Karpas-422 (cell line): ENCODE measurements at regions not wholly inside any gene's neighbourhood (a gene's known extent, or its start where the extent isn't known, plus 50 kb on each side); places are given as distances from the start of the nearest gene placed in this dataset.
"Not testable (repeated sequence)": the region's sequence is repeated elsewhere in the genome, so short reads cannot be mapped to it uniquely, and the experiment has no call there.

Experiments used
- DNase-seq: peaks from one replicate; pipeline ENCODE4 v3.0.0-alpha.2; 2015
- H2AFZ ChIP-seq: fragments of 200-600 bp; sonication (generic); 2 replicates; pipeline ENCODE4 v1.6.1; 2014; ENCODE audit warnings: antibody characterized with exemption, low read length, mixed read lengths
- H3K27ac ChIP-seq: fragments of 200-600 bp; sonication (generic); 2 replicates; pipeline ENCODE4 v1.5.1; 2014; ENCODE audit warnings: mild to moderate bottlenecking, low read length, moderate library complexity
- H3K27me3 ChIP-seq: fragments of 200-600 bp; sonication (generic); 2 replicates; pipeline ENCODE4 v1.6.1; 2014; ENCODE audit warnings: low read length, mixed read lengths
- H3K36me3 ChIP-seq: fragments of 200-600 bp; sonication (generic); 2 replicates; pipeline ENCODE4 v1.6.1; 2014; ENCODE audit warnings: low read length, mixed read lengths; ENCODE audit not compliant: insufficient read depth
- H3K4me1 ChIP-seq: fragments of 200-600 bp; sonication (generic); 2 replicates; pipeline ENCODE4 v1.6.1; 2014; ENCODE audit warnings: mild to moderate bottlenecking, low read length, mixed read lengths
- H3K4me2 ChIP-seq: fragments of 200-600 bp; sonication (generic); 2 replicates; pipeline ENCODE4 v1.6.1; 2014; ENCODE audit warnings: low read length, low read depth, mild to moderate bottlenecking; ENCODE audit not compliant: poor library complexity, severe bottlenecking
- H3K4me3 ChIP-seq: fragments of 200-600 bp; sonication (generic); 2 replicates; pipeline ENCODE4 v1.5.1; 2014; ENCODE audit warnings: mild to moderate bottlenecking, antibody characterized with exemption, low read length, mixed read lengths
- H3K79me2 ChIP-seq: fragments of 200-600 bp; sonication (generic); 2 replicates; pipeline ENCODE4 v1.6.1; 2014; ENCODE audit warnings: mild to moderate bottlenecking, low read length, mixed read lengths
- H3K9ac ChIP-seq: fragments of 200-600 bp; sonication (generic); 2 replicates; pipeline ENCODE4 v1.6.0; 2014; ENCODE audit warnings: low read length
- H3K9me2 ChIP-seq: fragments of 200-600 bp; sonication (generic), shearing (Covaris generic); replicated peaks from 2 replicates; pipeline ENCODE4 v1.6.0; 2014; ENCODE audit warnings: mild to moderate bottlenecking, low read length, moderate library complexity; ENCODE audit not compliant: insufficient read depth
- H3K9me3 ChIP-seq: fragments of 300-700, 200-600 bp; sonication (generic); 2 replicates; pipeline ENCODE4 v1.6.1; 2014; ENCODE audit warnings: low read length, mixed read lengths
- H4K20me1 ChIP-seq: fragments of 200-600 bp; sonication (generic); 2 replicates; pipeline ENCODE4 v1.6.1; 2014; ENCODE audit warnings: mild to moderate bottlenecking, antibody characterized with exemption, low read length, low read depth; ENCODE audit not compliant: insufficient read depth

- H3K27me3 ChIP-seq, result no peaks in the 10 kb centered on the region
- no peaks in the 10 kb centered on the region for H3K9me2 ChIP-seq
- no peaks in the 10 kb centered on the region for H3K4me1 ChIP-seq
- H4K20me1 ChIP-seq, result no peaks in the 10 kb centered on the region
- no peak overlapping the region for H3K27ac ChIP-seq
- no peak overlapping the region for H2AFZ ChIP-seq
- no peaks in the 10 kb centered on the region for H3K79me2 ChIP-seq
- H3K4me3 ChIP-seq, result no peak overlapping the region
- H3K9me3 ChIP-seq, result peaks cover 56% of the 10 kb centered on the region
- H3K9ac ChIP-seq, result no peak overlapping the region
- H3K4me2 ChIP-seq, result no peak overlapping the region
- no peaks in the 10 kb centered on the region for H3K36me3 ChIP-seq
- no peak for DNase-seq
Measured at GRCh38 chr13:56134524-56134923, 1006.2 kb upstream of the PRR20A start.

GRCh38 chr13:56166864-56167263 lies 973.9 kb upstream of the PRR20A start:
- Histone ChIP-seq H3K27me3 (no peaks in the 10 kb centered on the region), H3K4me3 (no peak overlapping the region), H3K9me2 (no peaks in the 10 kb centered on the region), H3K4me2 (no peak overlapping the region), H3K4me1 (no peaks in the 10 kb centered on the region), H3K27ac (no peak overlapping the region), H4K20me1 (no peaks in the 10 kb centered on the region), H3K36me3 (no peaks in the 10 kb centered on the region), H3K79me2 (no peaks in the 10 kb centered on the region), H2AFZ (no peak overlapping the region), H3K9ac (no peak overlapping the region), H3K9me3 (peaks cover 34% of the 10 kb centered on the region)
- no peak for DNase-seq

GRCh38 chr13:56168581-56168980 lies 972.1 kb upstream of the PRR20A start:
- Histone ChIP-seq H3K79me2 (no peaks in the 10 kb centered on the region), H3K27ac (no peak overlapping the region)

GRCh38 chr13:56173346-56173745 lies 967.4 kb upstream of the PRR20A start:
- Histone ChIP-seq H3K9me2 (no peaks in the 10 kb centered on the region), H3K9me3 (peaks cover 37% of the 10 kb centered on the region), H3K4me2 (no peak overlapping the region), H3K9ac (no peak overlapping the region), H3K79me2 (no peaks in the 10 kb centered on the region), H3K27me3 (no peaks in the 10 kb centered on the region), H3K4me1 (no peaks in the 10 kb centered on the region), H2AFZ (no peak overlapping the region), H3K27ac (no peak overlapping the region), H3K4me3 (no peak overlapping the region), H3K36me3 (no peaks in the 10 kb centered on the region), H4K20me1 (no peaks in the 10 kb centered on the region)
- no peak for DNase-seq

More at GRCh38 chr13:56168581-56168980, 972.1 kb upstream of the PRR20A start:
- no peaks in the 10 kb centered on the region for H3K9me2 ChIP-seq
- H3K27me3 ChIP-seq, result no peaks in the 10 kb centered on the region
- no peak overlapping the region for H2AFZ ChIP-seq
- H3K4me2 ChIP-seq, result no peak overlapping the region
- H3K9me3 ChIP-seq, result peaks cover 42% of the 10 kb centered on the region
- no peaks in the 10 kb centered on the region for H4K20me1 ChIP-seq
- no peaks in the 10 kb centered on the region for H3K36me3 ChIP-seq
- H3K4me3 ChIP-seq, result no peak overlapping the region
- H3K9ac ChIP-seq, result no peak overlapping the region
- DNase-seq, result no peak
- H3K4me1 ChIP-seq, result no peaks in the 10 kb centered on the region

- Histone ChIP-seq H3K27me3 (no peaks in the 10 kb centered on the region), H3K79me2 (no peaks in the 10 kb centered on the region), H3K36me3 (no peaks in the 10 kb centered on the region), H3K9ac (no peak overlapping the region), H3K9me2 (no peaks in the 10 kb centered on the region), H3K4me1 (no peaks in the 10 kb centered on the region), H2AFZ (no peak overlapping the region), H3K4me2 (no peak overlapping the region), H3K27ac (no peak overlapping the region), H3K4me3 (no peak overlapping the region), H4K20me1 (no peaks in the 10 kb centered on the region), H3K9me3 (peaks cover 25% of the 10 kb centered on the region)
- no peak for DNase-seq
Measured at GRCh38 chr13:56182598-56182997, 958.1 kb upstream of the PRR20A start.

GRCh38 chr13:56187331-56187730 lies 953.4 kb upstream of the PRR20A start:
- H3K9me3 ChIP-seq, result peaks cover 14% of the 10 kb centered on the region
- H3K27ac ChIP-seq, result no peak overlapping the region
- H3K9me2 ChIP-seq, result no peaks in the 10 kb centered on the region
- H3K9ac ChIP-seq, result no peak overlapping the region
- no peak overlapping the region for H3K4me2 ChIP-seq
- DNase-seq, result no peak
- no peaks in the 10 kb centered on the region for H4K20me1 ChIP-seq
- no peaks in the 10 kb centered on the region for H3K79me2 ChIP-seq
- H3K36me3 ChIP-seq, result no peaks in the 10 kb centered on the region
- no peaks in the 10 kb centered on the region for H3K27me3 ChIP-seq
- H3K4me1 ChIP-seq, result no peaks in the 10 kb centered on the region
- H3K4me3 ChIP-seq, result no peak overlapping the region
- H2AFZ ChIP-seq, result no peak overlapping the region

- not testable (repeated sequence) for H3K36me3 ChIP-seq, H3K79me2 ChIP-seq, H3K4me2 ChIP-seq, H4K20me1 ChIP-seq, H3K27ac ChIP-seq, H3K9ac ChIP-seq, H2AFZ ChIP-seq, H3K4me3 ChIP-seq, H3K4me1 ChIP-seq, H3K9me3 ChIP-seq, H3K27me3 ChIP-seq, DNase-seq, H3K9me2 ChIP-seq
Measured at GRCh38 chr13:56188582-56188981, 952.1 kb upstream of the PRR20A start.

- Histone ChIP-seq H3K4me1 (no peaks in the 10 kb centered on the region), H3K9ac (no peak overlapping the region), H3K79me2 (no peaks in the 10 kb centered on the region), H3K4me2 (no peak overlapping the region), H3K36me3 (no peaks in the 10 kb centered on the region), H2AFZ (no peak overlapping the region), H3K9me2 (no peaks in the 10 kb centered on the region), H3K4me3 (no peak overlapping the region), H3K27me3 (no peaks in the 10 kb centered on the region), H4K20me1 (no peaks in the 10 kb centered on the region), H3K9me3 (peaks cover 7% of the 10 kb centered on the region), H3K27ac (no peak overlapping the region)
- DNase-seq, result no peak
Measured at GRCh38 chr13:56189439-56189838, 951.3 kb upstream of the PRR20A start.

GRCh38 chr13:56189978-56190377 lies 950.7 kb upstream of the PRR20A start:
- H3K9ac ChIP-seq, result no peak overlapping the region
- H3K9me3 ChIP-seq, result peaks cover 7% of the 10 kb centered on the region
- H3K27ac ChIP-seq, result no peak overlapping the region

More at GRCh38 chr13:56189978-56190377, 950.7 kb upstream of the PRR20A start:
- no peaks in the 10 kb centered on the region for H3K4me1 ChIP-seq
- H3K36me3 ChIP-seq, result no peaks in the 10 kb centered on the region
- no peak for DNase-seq
- H3K4me2 ChIP-seq, result no peak overlapping the region
- H3K79me2 ChIP-seq, result no peaks in the 10 kb centered on the region
- H3K27me3 ChIP-seq, result no peaks in the 10 kb centered on the region
- no peaks in the 10 kb centered on the region for H3K9me2 ChIP-seq
- no peaks in the 10 kb centered on the region for H4K20me1 ChIP-seq
- no peak overlapping the region for H3K4me3 ChIP-seq
- no peak overlapping the region for H2AFZ ChIP-seq
